GM19372 (cell line): ENCODE measurements at regions not wholly inside any gene's neighbourhood (a gene's known extent, or its start where the extent isn't known, plus 50 kb on each side); places are given as distances from the start of the nearest gene placed in this dataset.
A peak's percentile ranks its signal among the peaks of the same experiment; 100 is the strongest.
"Not testable (repeated sequence)": the region's sequence is repeated elsewhere in the genome, so short reads cannot be mapped to it uniquely, and the experiment has no call there.

Experiments used
- ATAC-seq: cut with Tn5 transposase; IDR thresholded peaks from one replicate; pipeline ENCODE4 v1.9.1; 2021; ENCODE audit warnings: mild to moderate bottlenecking, low read depth, moderate library complexity; ENCODE audit not compliant: unreplicated experiment

- no peak for ATAC-seq
Measured at GRCh38 chr3:118778201-118778600, 256.4 kb downstream of the IGSF11 start.

GRCh38 chr3:118781232-118781631 is 253.4 kb downstream of the IGSF11 start:
- no peak for ATAC-seq

GRCh38 chr3:118781839-118782238 is 252.8 kb downstream of the IGSF11 start:
- no peak for ATAC-seq

GRCh38 chr3:118782755-118783202 is 251.9 kb downstream of the IGSF11 start:
- peak; percentile 71 for ATAC-seq

GRCh38 chr3:118785415-118785814 is 249.2 kb downstream of the IGSF11 start:
- no peak for ATAC-seq

- no peak for ATAC-seq
Measured at GRCh38 chr3:118791246-118791645, 243.4 kb downstream of the IGSF11 start.

GRCh38 chr3:118792191-118792590 is 242.5 kb downstream of the IGSF11 start:
- no peak for ATAC-seq

GRCh38 chr3:118793176-118793575 is 241.5 kb downstream of the IGSF11 start:
- no peak for ATAC-seq

GRCh38 chr3:118799303-118799702 is 235.3 kb downstream of the IGSF11 start:
- no peak for ATAC-seq

- no peak for ATAC-seq
Measured at GRCh38 chr3:118801899-118802298, 232.7 kb downstream of the IGSF11 start.

- ATAC-seq, result no peak
Measured at GRCh38 chr3:118802325-118803095, 232.1 kb downstream of the IGSF11 start.

- ATAC-seq, result no peak
Measured at GRCh38 chr3:118803096-118803476, 231.6 kb downstream of the IGSF11 start.

- no peak for ATAC-seq
Measured at GRCh38 chr3:118805007-118805406, 229.6 kb downstream of the IGSF11 start.

GRCh38 chr3:118806423-118806822 is 228.2 kb downstream of the IGSF11 start:
- no peak for ATAC-seq

- ATAC-seq, result not testable (repeated sequence)
Measured at GRCh38 chr3:118807349-118807748, 227.3 kb downstream of the IGSF11 start.

GRCh38 chr3:118808723-118809122 is 225.9 kb downstream of the IGSF11 start:
- no peak for ATAC-seq

- peak; percentile 50 for ATAC-seq
Measured at GRCh38 chr3:118809696-118810498, 224.7 kb downstream of the IGSF11 start.

GRCh38 chr3:118810499-118811035 is 224.1 kb downstream of the IGSF11 start:
- no peak for ATAC-seq

GRCh38 chr3:118811236-118811732 is 223.4 kb downstream of the IGSF11 start:
- no peak for ATAC-seq

- no peak for ATAC-seq
Measured at GRCh38 chr3:118813472-118813871, 221.2 kb downstream of the IGSF11 start.

GRCh38 chr3:118817748-118818165 is 216.9 kb downstream of the IGSF11 start:
- peak; percentile 84 for ATAC-seq
